AG04450 (cell line): ENCODE measurements at regions not wholly inside any gene's neighbourhood (a gene's known extent, or its start where the extent isn't known, plus 50 kb on each side); places are given as distances from the start of the nearest gene placed in this dataset.

ENCODE experiments used
- CTCF ChIA-PET: fragments of 300-600, 350-600 bp; formaldehyde crosslinking; extraction: SDS; loops from one replicate; lab custom pipeline; 2022; ENCODE audit warnings: antibody characterized with exemption, inconsistent platforms; lab: Charles Lee
- POLR2A ChIA-PET: fragments of 350-600 bp; formaldehyde crosslinking; extraction: SDS; loops from one replicate; lab custom pipeline; 2021; ENCODE audit warnings: antibody characterized with exemption, inconsistent platforms; lab: Yijun Ruan, JAX
- DNase-seq: peaks from one replicate; pipeline ENCODE4 v3.0.0-alpha.2; 2011; ENCODE audit warnings: low read depth, low spot score
- H3K27ac ChIP-seq: one replicate; pipeline ENCODE4 v1.5.1; 2012; ENCODE audit warnings: low read depth, low read length, control low read depth
- H3K27me3 ChIP-seq: one replicate; pipeline ENCODE4 v1.6.0; 2012; ENCODE audit warnings: low read length; ENCODE audit not compliant: control insufficient read depth, insufficient read depth
- H3K4me3 ChIP-seq: 2 replicates; pipeline ENCODE4 v1.5.1; 2011; ENCODE audit warnings: mild to moderate bottlenecking, low read depth, low read length, control low read depth
- H3K9me3 ChIP-seq: 2 replicates; pipeline ENCODE4 v1.5.1; 2012; ENCODE audit warnings: low read length; ENCODE audit not compliant: control insufficient read depth, insufficient read depth
- TF ChIP-seq, protein P1 (sequence below): IDR thresholded peaks from 2 replicates; pipeline ENCODE4 v1.5.1; 2011; ENCODE audit warnings: low read depth, low read length, control low read depth, inconsistent platforms

GRCh38 chr3:135366816-135367215, 571.8 kb downstream of the EPHB1 start:
- H3K27me3 ChIP-seq, result no peaks in the 10 kb centered on the region
- ChIA-PET POLR2A (no interaction called here), CTCF (no interaction called here)
- H3K4me3 ChIP-seq, result no peak overlapping the region
- H3K9me3 ChIP-seq, result peaks cover 2% of the 10 kb centered on the region; the same call in 1 of the 2 replicates
- H3K27ac ChIP-seq, result no peak overlapping the region
- TF ChIP-seq, protein P1, sequence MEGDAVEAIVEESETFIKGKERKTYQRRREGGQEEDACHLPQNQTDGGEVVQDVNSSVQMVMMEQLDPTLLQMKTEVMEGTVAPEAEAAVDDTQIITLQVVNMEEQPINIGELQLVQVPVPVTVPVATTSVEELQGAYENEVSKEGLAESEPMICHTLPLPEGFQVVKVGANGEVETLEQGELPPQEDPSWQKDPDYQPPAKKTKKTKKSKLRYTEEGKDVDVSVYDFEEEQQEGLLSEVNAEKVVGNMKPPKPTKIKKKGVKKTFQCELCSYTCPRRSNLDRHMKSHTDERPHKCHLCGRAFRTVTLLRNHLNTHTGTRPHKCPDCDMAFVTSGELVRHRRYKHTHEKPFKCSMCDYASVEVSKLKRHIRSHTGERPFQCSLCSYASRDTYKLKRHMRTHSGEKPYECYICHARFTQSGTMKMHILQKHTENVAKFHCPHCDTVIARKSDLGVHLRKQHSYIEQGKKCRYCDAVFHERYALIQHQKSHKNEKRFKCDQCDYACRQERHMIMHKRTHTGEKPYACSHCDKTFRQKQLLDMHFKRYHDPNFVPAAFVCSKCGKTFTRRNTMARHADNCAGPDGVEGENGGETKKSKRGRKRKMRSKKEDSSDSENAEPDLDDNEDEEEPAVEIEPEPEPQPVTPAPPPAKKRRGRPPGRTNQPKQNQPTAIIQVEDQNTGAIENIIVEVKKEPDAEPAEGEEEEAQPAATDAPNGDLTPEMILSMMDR, result no peak
- DNase-seq, result no peak

- TF ChIP-seq, protein P1, result no peak
Observed at GRCh38 chr3:135368316-135368715, 573.3 kb downstream of the EPHB1 start.

GRCh38 chr3:135368781-135369180, 573.7 kb downstream of the EPHB1 start:
- Histone ChIP-seq H3K4me3 (no peak overlapping the region), H3K9me3 (peaks cover 2% of the 10 kb centered on the region; the same call in 1 of the 2 replicates), H3K27me3 (no peaks in the 10 kb centered on the region), H3K27ac (no peak overlapping the region)
- ChIA-PET CTCF (no interaction called here), POLR2A (no interaction called here)
- no peak for DNase-seq
- TF ChIP-seq, protein P1, result no peak

More at GRCh38 chr3:135368316-135368715, 573.3 kb downstream of the EPHB1 start:
- H3K27me3 ChIP-seq, result no peaks in the 10 kb centered on the region
- no peak for DNase-seq
- no peak overlapping the region for H3K27ac ChIP-seq
- POLR2A ChIA-PET, result no interaction called here
- CTCF ChIA-PET, result no interaction called here
- peaks cover 2% of the 10 kb centered on the region; the same call in 1 of the 2 replicates for H3K9me3 ChIP-seq
- H3K4me3 ChIP-seq, result no peak overlapping the region

- Histone ChIP-seq H3K4me3 (no peak overlapping the region), H3K27ac (no peak overlapping the region), H3K9me3 (peaks cover 3% of the 10 kb centered on the region; the same call in 1 of the 2 replicates), H3K27me3 (no peaks in the 10 kb centered on the region)
- TF ChIP-seq, protein P1, result no peak
- ChIA-PET POLR2A (no interaction called here), CTCF (no interaction called here)
- DNase-seq, result no peak
Observed at GRCh38 chr3:135374571-135374970, 579.5 kb downstream of the EPHB1 start.

DNA sequence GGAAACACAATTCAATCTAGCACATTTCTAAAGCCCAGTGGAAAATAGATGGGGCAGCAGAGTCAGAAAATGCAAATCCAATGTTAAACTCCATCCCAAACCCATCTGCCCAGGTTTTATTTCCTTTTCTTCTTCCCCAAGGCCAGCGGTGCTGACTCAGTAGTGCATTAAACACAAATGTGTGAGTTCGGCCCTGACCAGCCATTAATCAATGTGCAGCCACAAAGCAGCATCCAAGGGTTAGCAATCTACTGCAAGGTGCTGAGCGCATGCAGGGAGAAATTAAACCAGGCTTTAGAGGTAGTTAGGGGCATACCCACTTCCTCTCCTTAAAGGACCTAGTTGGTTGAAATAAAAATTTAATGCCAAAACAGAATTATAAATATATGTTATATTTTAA, 583.3 kb upstream of the PPP2R3A start:
- CTCF ChIA-PET, result no interaction called here

More for the DNA sequence above, 583.3 kb upstream of the PPP2R3A start:
- POLR2A ChIA-PET, result no interaction called here
- Histone ChIP-seq H3K4me3 (no peak overlapping the region), H3K27me3 (no peaks in the 10 kb centered on the region), H3K9me3 (peaks cover 3% of the 10 kb centered on the region), H3K27ac (no peak overlapping the region)
- TF ChIP-seq, protein P1, result no peak
- no peak for DNase-seq
